ENCODE measurements at regions not wholly inside any gene's neighbourhood (a gene's known extent, or its start where the extent isn't known, plus 50 kb on each side); places are given as distances from the start of the nearest gene placed in this dataset.

DNA sequence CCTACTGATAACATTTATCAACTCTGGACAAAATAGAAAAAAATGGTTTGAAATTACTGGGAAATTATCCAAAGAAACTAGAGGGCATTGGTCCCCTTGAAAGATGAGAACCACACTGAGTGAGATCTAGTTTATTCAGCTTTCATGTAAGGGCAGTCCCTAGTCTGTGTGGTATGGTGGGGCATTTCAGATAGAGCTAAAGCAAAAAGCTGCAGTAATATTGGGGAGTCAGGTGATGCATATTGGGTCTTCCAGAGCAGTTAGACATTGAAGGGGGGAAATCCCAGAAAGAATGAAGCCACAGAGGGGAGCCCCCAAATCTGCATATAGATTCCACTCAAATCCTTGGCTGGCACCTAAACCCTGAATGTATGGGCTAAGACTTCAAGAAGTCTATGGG lies 347.7 kb upstream of the POU3F1 start:
- H3K36me3 ChIP-seq (ENCODE audit: control insufficient read depth, low read length) = no peaks in the 10 kb centered on the region
- no peaks in the 10 kb centered on the region for H4K20me1 ChIP-seq (ENCODE audit: control insufficient read depth, insufficient read depth, low read depth, low read length)
- no peak overlapping the region for H3K27ac ChIP-seq (ENCODE audit: low read depth, low read length)
- no peaks in the 10 kb centered on the region for H3K79me2 ChIP-seq (ENCODE audit: control insufficient read depth, low read length)
- H3K9me2 ChIP-seq (replicated peaks; ENCODE audit: control insufficient read depth, low read length) = no peaks in the 10 kb centered on the region
- H3F3A ChIP-seq (ENCODE audit: control insufficient read depth, insufficient read depth) = no peaks in the 10 kb centered on the region
- H3K27me3 ChIP-seq (ENCODE audit: control insufficient read depth, low read length) = peaks cover 7% of the 10 kb centered on the region
- H3K9me3 ChIP-seq (ENCODE audit: control insufficient read depth, insufficient read depth, low read length) = no peaks in the 10 kb centered on the region
- H3K4me2 ChIP-seq (ENCODE audit: low read length) = no peak overlapping the region
- H3K4me1 ChIP-seq (ENCODE audit: control insufficient read depth, low read length) = no peaks in the 10 kb centered on the region
- no peak for TF ChIP-seq EZH2phosphoT487 (IDR thresholded peaks at IDR 0.05; ENCODE audit: borderline replicate concordance, low read length)
- TF ChIP-seq, protein P1, sequence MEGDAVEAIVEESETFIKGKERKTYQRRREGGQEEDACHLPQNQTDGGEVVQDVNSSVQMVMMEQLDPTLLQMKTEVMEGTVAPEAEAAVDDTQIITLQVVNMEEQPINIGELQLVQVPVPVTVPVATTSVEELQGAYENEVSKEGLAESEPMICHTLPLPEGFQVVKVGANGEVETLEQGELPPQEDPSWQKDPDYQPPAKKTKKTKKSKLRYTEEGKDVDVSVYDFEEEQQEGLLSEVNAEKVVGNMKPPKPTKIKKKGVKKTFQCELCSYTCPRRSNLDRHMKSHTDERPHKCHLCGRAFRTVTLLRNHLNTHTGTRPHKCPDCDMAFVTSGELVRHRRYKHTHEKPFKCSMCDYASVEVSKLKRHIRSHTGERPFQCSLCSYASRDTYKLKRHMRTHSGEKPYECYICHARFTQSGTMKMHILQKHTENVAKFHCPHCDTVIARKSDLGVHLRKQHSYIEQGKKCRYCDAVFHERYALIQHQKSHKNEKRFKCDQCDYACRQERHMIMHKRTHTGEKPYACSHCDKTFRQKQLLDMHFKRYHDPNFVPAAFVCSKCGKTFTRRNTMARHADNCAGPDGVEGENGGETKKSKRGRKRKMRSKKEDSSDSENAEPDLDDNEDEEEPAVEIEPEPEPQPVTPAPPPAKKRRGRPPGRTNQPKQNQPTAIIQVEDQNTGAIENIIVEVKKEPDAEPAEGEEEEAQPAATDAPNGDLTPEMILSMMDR (IDR thresholded peaks at IDR 0.05; ENCODE audit: low read depth, low read length, poor library complexity, severe bottlenecking) = no peak
- no peak overlapping the region for H3K4me3 ChIP-seq (ENCODE audit: low read length)

DNA sequence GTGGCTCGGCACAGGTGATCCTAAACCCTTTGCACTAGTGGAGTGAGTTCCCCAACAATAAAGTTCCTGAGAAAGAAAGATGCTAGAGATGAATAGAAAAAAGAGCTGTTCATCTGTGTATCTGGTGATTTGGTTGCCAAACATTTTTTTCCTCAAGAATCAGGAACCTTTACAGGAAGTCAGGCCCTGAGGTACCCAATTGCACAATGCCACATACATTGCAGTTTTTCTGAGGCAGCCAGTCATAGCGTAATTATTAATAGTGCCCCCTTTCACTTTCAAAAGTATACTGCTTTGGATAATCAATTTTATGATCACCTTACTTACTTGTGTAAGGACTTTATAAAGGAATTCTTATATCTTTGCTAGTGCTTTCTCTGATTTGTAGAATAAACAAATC lies 346.3 kb upstream of the POU3F1 start:
- H3K27me3 ChIP-seq (ENCODE audit: control insufficient read depth, low read length) = peaks cover 7% of the 10 kb centered on the region
- H3F3A ChIP-seq (ENCODE audit: control insufficient read depth, insufficient read depth) = no peaks in the 10 kb centered on the region
- H3K27ac ChIP-seq (ENCODE audit: low read depth, low read length) = no peak overlapping the region
- H3K9me3 ChIP-seq (ENCODE audit: control insufficient read depth, insufficient read depth, low read length) = no peaks in the 10 kb centered on the region
- no peak overlapping the region for H3K4me2 ChIP-seq (ENCODE audit: low read length)
- H4K20me1 ChIP-seq (ENCODE audit: control insufficient read depth, insufficient read depth, low read depth, low read length) = no peaks in the 10 kb centered on the region
- TF ChIP-seq, protein P1 (IDR thresholded peaks at IDR 0.05; ENCODE audit: low read depth, low read length, poor library complexity, severe bottlenecking) = no peak
- no peak for TF ChIP-seq EZH2phosphoT487 (IDR thresholded peaks at IDR 0.05; ENCODE audit: borderline replicate concordance, low read length)
- no peaks in the 10 kb centered on the region for H3K36me3 ChIP-seq (ENCODE audit: control insufficient read depth, low read length)
- H3K4me3 ChIP-seq (ENCODE audit: low read length) = no peak overlapping the region
- H3K4me1 ChIP-seq (ENCODE audit: control insufficient read depth, low read length) = no peaks in the 10 kb centered on the region
- H3K79me2 ChIP-seq (ENCODE audit: control insufficient read depth, low read length) = no peaks in the 10 kb centered on the region
- no peaks in the 10 kb centered on the region for H3K9me2 ChIP-seq (replicated peaks; ENCODE audit: control insufficient read depth, low read length)

DNA sequence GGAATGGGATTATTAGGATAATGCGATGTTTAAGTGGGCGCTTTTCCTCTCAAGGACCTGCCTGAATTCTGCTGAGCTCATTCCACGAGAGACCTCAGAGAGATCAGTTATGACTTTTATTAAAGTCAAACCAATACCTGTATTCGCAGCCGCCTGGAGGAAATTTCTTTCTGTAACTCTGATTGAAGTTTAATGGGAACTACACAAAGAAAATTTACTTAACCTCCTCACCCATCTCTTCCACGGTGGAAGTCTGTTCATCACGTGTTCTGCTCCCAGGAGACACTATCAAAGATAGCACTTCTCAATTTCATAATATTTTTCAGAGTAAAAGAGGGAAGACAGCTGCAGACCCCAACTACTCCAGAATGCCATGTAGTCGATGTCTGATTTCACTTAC lies 334.7 kb upstream of the POU3F1 start:
- Histone ChIP-seq H4K20me1 (ENCODE audit: control insufficient read depth, insufficient read depth, low read depth, low read length) (no peaks in the 10 kb centered on the region), H3K9me2 (replicated peaks; ENCODE audit: control insufficient read depth, low read length) (no peaks in the 10 kb centered on the region), H3K27ac (ENCODE audit: low read depth, low read length) (no peak overlapping the region), H3K79me2 (ENCODE audit: control insufficient read depth, low read length) (no peaks in the 10 kb centered on the region), H3K4me1 (ENCODE audit: control insufficient read depth, low read length) (no peaks in the 10 kb centered on the region), H3K4me2 (ENCODE audit: low read length) (no peak overlapping the region), H3K4me3 (ENCODE audit: low read length) (no peak overlapping the region), H3K9me3 (ENCODE audit: control insufficient read depth, insufficient read depth, low read length) (no peaks in the 10 kb centered on the region), H3K36me3 (ENCODE audit: control insufficient read depth, low read length) (no peaks in the 10 kb centered on the region), H3F3A (ENCODE audit: control insufficient read depth, insufficient read depth) (no peaks in the 10 kb centered on the region), H3K27me3 (ENCODE audit: control insufficient read depth, low read length) (no peaks in the 10 kb centered on the region)
- no peak for TF ChIP-seq EZH2phosphoT487 (IDR thresholded peaks at IDR 0.05; ENCODE audit: borderline replicate concordance, low read length)
- TF ChIP-seq, protein P1 (IDR thresholded peaks at IDR 0.05; ENCODE audit: low read depth, low read length, poor library complexity, severe bottlenecking) = no peak

DNA sequence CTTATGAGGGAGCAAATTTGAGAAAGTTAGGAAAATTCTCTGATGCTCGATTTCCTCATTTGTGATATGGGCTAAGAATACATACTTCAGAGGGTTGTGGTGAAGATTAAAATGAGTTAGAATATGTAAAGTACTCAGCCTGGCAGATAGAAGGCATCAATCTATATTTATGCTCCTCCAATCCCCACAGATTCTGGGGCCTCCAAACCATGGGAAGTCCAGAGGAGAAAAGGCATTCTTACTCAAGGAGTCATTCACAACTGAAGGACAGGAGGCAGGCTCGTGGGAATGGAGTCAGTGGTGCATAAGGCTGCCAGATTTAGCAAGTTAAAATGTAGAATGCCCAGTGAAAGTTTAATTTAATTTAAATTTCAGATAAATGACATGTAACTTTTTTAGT lies 330.0 kb upstream of the POU3F1 start:
- H3K4me1 ChIP-seq (ENCODE audit: control insufficient read depth, low read length) = no peaks in the 10 kb centered on the region
- no peak overlapping the region for H3K27ac ChIP-seq (ENCODE audit: low read depth, low read length)
- H3K79me2 ChIP-seq (ENCODE audit: control insufficient read depth, low read length) = no peaks in the 10 kb centered on the region
- no peaks in the 10 kb centered on the region for H3F3A ChIP-seq (ENCODE audit: control insufficient read depth, insufficient read depth)
- H3K9me3 ChIP-seq (ENCODE audit: control insufficient read depth, insufficient read depth, low read length) = peaks cover 18% of the 10 kb centered on the region
- no peak overlapping the region for H3K4me2 ChIP-seq (ENCODE audit: low read length)
- no peaks in the 10 kb centered on the region for H3K36me3 ChIP-seq (ENCODE audit: control insufficient read depth, low read length)
- H3K27me3 ChIP-seq (ENCODE audit: control insufficient read depth, low read length) = no peaks in the 10 kb centered on the region
- no peaks in the 10 kb centered on the region for H4K20me1 ChIP-seq (ENCODE audit: control insufficient read depth, insufficient read depth, low read depth, low read length)
- no peak overlapping the region for H3K4me3 ChIP-seq (ENCODE audit: low read length)
- TF ChIP-seq EZH2phosphoT487 (IDR thresholded peaks at IDR 0.05; ENCODE audit: borderline replicate concordance, low read length) = no peak
- TF ChIP-seq, protein P1 (IDR thresholded peaks at IDR 0.05; ENCODE audit: low read depth, low read length, poor library complexity, severe bottlenecking) = no peak
- no peaks in the 10 kb centered on the region for H3K9me2 ChIP-seq (replicated peaks; ENCODE audit: control insufficient read depth, low read length)

Data from DOHH2 (cell line).